Uterus (tissue), 2 donors: ENCODE measurements at regions not wholly inside any gene's neighbourhood (a gene's known extent, or its start where the extent isn't known, plus 50 kb on each side); places are given as distances from the start of the nearest gene placed in this dataset.

Source experiments
- CTCF ChIP-seq, 4 experiments: fragments of 200-600 bp in 2 of 4; fragments of 450-650 bp in 2 of 4; sonication (generic) in 2 of 4; IDR thresholded peaks; one replicate each; pipeline ENCODE4 v1.5.1; 2016 to 2019; ENCODE audit warnings: antibody characterized with exemption in 4 of 4, mild to moderate bottlenecking in 2 of 4, moderate library complexity in 1 of 4
- POLR2A ChIP-seq, 2 donors: fragments of 450-650 bp; IDR thresholded peaks; one replicate each; pipeline ENCODE4 v1.6.1; 2016; ENCODE audit warnings: antibody characterized with exemption in 2 of 2, mild to moderate bottlenecking in 1 of 2, moderate library complexity in 1 of 2

- TF ChIP-seq CTCF (IDR thresholded peaks at IDR 0.05), result no peak
- no peak for TF ChIP-seq POLR2A (IDR thresholded peaks at IDR 0.05)
Observed at GRCh38 chr2:139478165-139478914, 698.1 kb upstream of the NXPH2 start.
